ENCODE measurements at regions not wholly inside any gene's neighbourhood (a gene's known extent, or its start where the extent isn't known, plus 50 kb on each side); places are given as distances from the start of the nearest gene placed in this dataset.

- no peak overlapping the region for H3K4me3 Mint-ChIP-seq
- Histone ChIP-seq H3K36me3 (ENCODE audit: control insufficient read depth, insufficient read depth, low read length) (no peaks in the 10 kb centered on the region), H3K27me3 (ENCODE audit: control insufficient read depth, insufficient read depth, low read length) (no peaks in the 10 kb centered on the region), H3K4me1 (ENCODE audit: control insufficient read depth, insufficient read depth, low read length) (no peaks in the 10 kb centered on the region), H3K9me3 (ENCODE audit: control insufficient read depth, insufficient read depth, low read length) (no peaks in the 10 kb centered on the region), H3K27ac (ENCODE audit: low read length) (no peak overlapping the region), H3K4me3 (ENCODE audit: low read length) (no peak overlapping the region)
- H3K36me3 Mint-ChIP-seq, result no peaks in the 10 kb centered on the region
- no peak for DNase-seq
- no peak for ATAC-seq
- WGBS (ENCODE audit: insufficient coverage), result 90% methylated on average over 2 of the region's 2 CpGs
- H3K27me3 Mint-ChIP-seq (ENCODE audit: low read depth in 2 of 2), result no peaks in the 10 kb centered on the region
- intact Hi-C loops (cut with micrococcal nuclease), result no loop called here
- H3K4me1 Mint-ChIP-seq, result no peaks in the 10 kb centered on the region
- TF ChIP-seq CTCF (IDR thresholded peaks at IDR 0.05), result no peak
- H3K27ac Mint-ChIP-seq, result no peak overlapping the region
- peaks cover 4 to 8% of the 10 kb centered on the region in 2 donors for H3K9me3 Mint-ChIP-seq
Measured at GRCh38 chr7:19585761-19586160, 123.1 kb downstream of the POLR1F start.

DNA sequence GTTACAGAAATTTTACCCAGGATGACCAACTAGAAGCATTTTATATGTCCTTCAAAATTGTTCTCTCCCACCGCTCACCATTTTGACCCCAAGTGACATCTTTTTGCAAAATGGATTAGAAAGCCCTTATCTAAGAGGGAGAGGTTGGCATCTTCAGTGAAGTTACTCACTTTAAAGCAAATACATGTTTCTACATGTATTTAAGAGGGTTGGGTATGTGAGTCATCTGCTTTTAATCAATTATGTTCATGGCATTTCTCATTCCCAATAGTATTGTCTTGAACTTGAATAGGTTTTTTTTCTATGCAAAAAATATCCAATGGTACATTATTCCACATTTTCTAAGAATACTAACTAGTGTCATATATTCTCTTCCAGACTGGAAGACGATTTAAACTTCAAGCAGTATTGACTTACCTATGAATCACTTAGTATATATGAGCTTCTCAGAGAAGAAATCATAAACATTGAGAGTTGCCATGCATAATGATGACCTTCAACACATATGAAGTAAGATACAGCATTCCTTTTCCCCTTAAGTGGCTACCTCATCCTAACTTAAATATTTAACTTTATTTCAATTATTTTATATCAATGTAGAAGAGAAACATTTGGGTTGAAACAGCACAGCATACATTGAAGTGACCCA is 132.8 kb downstream of the POLR1F start:
- no peaks in the 10 kb centered on the region for H3K4me1 ChIP-seq (ENCODE audit: control insufficient read depth, insufficient read depth, low read length)
- Mint-ChIP-seq H3K4me1 (no peaks in the 10 kb centered on the region), H3K36me3 (peaks cover 7% of the 10 kb centered on the region), H3K4me3 (no peak overlapping the region), H3K27ac (no peak overlapping the region), H3K9me3 (peaks cover 4 to 5% of the 10 kb centered on the region in 2 donors), H3K27me3 (ENCODE audit: low read depth in 2 of 2) (no peaks in the 10 kb centered on the region)
- intact Hi-C loops (cut with micrococcal nuclease), result no loop called here
- H3K4me3 ChIP-seq (ENCODE audit: low read length), result no peak overlapping the region
- ATAC-seq, result no peak
- H3K36me3 ChIP-seq (ENCODE audit: control insufficient read depth, insufficient read depth, low read length), result no peaks in the 10 kb centered on the region
- no CpG with 5 or more reads among the region's 2 CpGs for WGBS (ENCODE audit: insufficient coverage)
- H3K27ac ChIP-seq (ENCODE audit: low read length), result no peak overlapping the region
- H3K9me3 ChIP-seq (ENCODE audit: control insufficient read depth, insufficient read depth, low read length), result no peaks in the 10 kb centered on the region
- DNase-seq, result no peak
- no peak for TF ChIP-seq CTCF (IDR thresholded peaks at IDR 0.05)
- H3K27me3 ChIP-seq (ENCODE audit: control insufficient read depth, insufficient read depth, low read length), result no peaks in the 10 kb centered on the region

- Histone ChIP-seq H3K4me1 (ENCODE audit: control insufficient read depth, insufficient read depth, low read length) (no peaks in the 10 kb centered on the region), H3K4me3 (ENCODE audit: low read length) (no peak overlapping the region), H3K9me3 (ENCODE audit: control insufficient read depth, insufficient read depth, low read length) (no peaks in the 10 kb centered on the region), H3K27me3 (ENCODE audit: control insufficient read depth, insufficient read depth, low read length) (no peaks in the 10 kb centered on the region), H3K36me3 (ENCODE audit: control insufficient read depth, insufficient read depth, low read length) (no peaks in the 10 kb centered on the region), H3K27ac (ENCODE audit: low read length) (no peak overlapping the region)
- Mint-ChIP-seq H3K27me3 (ENCODE audit: low read depth in 2 of 2) (no peaks in the 10 kb centered on the region), H3K9me3 (peaks cover 7 to 10% of the 10 kb centered on the region in 2 donors), H3K36me3 (peaks cover 7% of the 10 kb centered on the region), H3K4me1 (no peaks in the 10 kb centered on the region), H3K4me3 (no peak overlapping the region), H3K27ac (no peak overlapping the region)
- DNase-seq (no peak), ATAC-seq (no peak)
- 69% methylated on average over 3 of the region's 5 CpGs for WGBS (ENCODE audit: insufficient coverage)
- intact Hi-C loops (cut with micrococcal nuclease), result no loop called here
- no peak for TF ChIP-seq CTCF (IDR thresholded peaks at IDR 0.05)
Measured at GRCh38 chr7:19574131-19574530, 134.7 kb downstream of the POLR1F start.

GRCh38 chr7:19572566-19572965 is 136.3 kb downstream of the POLR1F start:
- no peaks in the 10 kb centered on the region for H3K9me3 ChIP-seq (ENCODE audit: control insufficient read depth, insufficient read depth, low read length)
- H3K27me3 ChIP-seq (ENCODE audit: control insufficient read depth, insufficient read depth, low read length), result no peaks in the 10 kb centered on the region
- H3K36me3 ChIP-seq (ENCODE audit: control insufficient read depth, insufficient read depth, low read length), result no peaks in the 10 kb centered on the region
- no peaks in the 10 kb centered on the region for H3K27me3 Mint-ChIP-seq (ENCODE audit: low read depth in 2 of 2)
- H3K4me3 Mint-ChIP-seq, result no peak overlapping the region
- H3K4me1 ChIP-seq (ENCODE audit: control insufficient read depth, insufficient read depth, low read length), result no peaks in the 10 kb centered on the region
- intact Hi-C loops (cut with micrococcal nuclease), result no loop called here
- TF ChIP-seq CTCF (IDR thresholded peaks at IDR 0.05), result no peak
- DNase-seq (no peak), ATAC-seq (no peak)
- peaks cover 6 to 10% of the 10 kb centered on the region in 2 donors for H3K9me3 Mint-ChIP-seq
- WGBS (ENCODE audit: insufficient coverage), result 84% methylated on average over 4 of the region's 4 CpGs
- H3K4me1 Mint-ChIP-seq, result no peaks in the 10 kb centered on the region
- no peak overlapping the region for H3K27ac Mint-ChIP-seq
- no peak overlapping the region for H3K27ac ChIP-seq (ENCODE audit: low read length)
- H3K36me3 Mint-ChIP-seq, result no peaks in the 10 kb centered on the region
- H3K4me3 ChIP-seq (ENCODE audit: low read length), result no peak overlapping the region

All from natural killer cell (primary cell).